Thoracic aorta (tissue), 2 donors: ENCODE measurements at regions not wholly inside any gene's neighbourhood (a gene's known extent, or its start where the extent isn't known, plus 50 kb on each side); places are given as distances from the start of the nearest gene placed in this dataset.

Experiments used
- ATAC-seq: fragments of 150-250 bp; one replicate; pipeline ENCODE4 v1.8.0; 2017; ENCODE audit warnings: low read depth; ENCODE audit not compliant: insufficient number of reproducible peaks, low FRiP score
- DNase-seq: peaks from one replicate; pipeline ENCODE4 v3.0.0-alpha.2; 2020; ENCODE audit warnings: low spot score
- H3K27ac ChIP-seq, 2 donors: fragments of 200-600 bp; sonication (generic); 1 replicate in 1 of 2; 2 replicates in 1 of 2; pipeline ENCODE4 v1.5.1; 2016; ENCODE audit warnings: mild to moderate bottlenecking in 2 of 2, moderate library complexity in 2 of 2
- H3K27me3 ChIP-seq: fragments of 200-600 bp; sonication (generic); replicated peaks from 2 replicates; pipeline ENCODE4 v1.6.0; 2016; ENCODE audit warnings: mild to moderate bottlenecking; ENCODE audit not compliant: insufficient read depth
- H3K36me3 ChIP-seq: fragments of 200-600 bp; sonication (generic); one replicate; pipeline ENCODE4 v1.5.1; 2016
- H3K4me1 ChIP-seq, 2 donors: fragments of 200-600 bp; sonication (generic); 1 replicate in 1 of 2; 2 replicates in 1 of 2; pipeline versions ENCODE4 v1.5.1 to v1.6.0; 2016; ENCODE audit warnings: low read depth in 2 of 2, mild to moderate bottlenecking in 1 of 2; ENCODE audit not compliant: control insufficient read depth in 1 of 2
- H3K4me3 ChIP-seq: fragments of 200-600 bp; sonication (generic); 2 replicates; pipeline ENCODE4 v1.5.1; 2016; ENCODE audit warnings: mild to moderate bottlenecking
- H3K9me3 ChIP-seq: fragments of 200-600 bp; sonication (generic); 2 replicates; pipeline ENCODE4 v1.5.1; 2016
- TF ChIP-seq, protein P1 (sequence below): fragments of 200-600 bp; sonication (generic); IDR thresholded peaks from one replicate; pipeline ENCODE4 v1.5.1; 2019; ENCODE audit warnings: antibody characterized with exemption

DNA sequence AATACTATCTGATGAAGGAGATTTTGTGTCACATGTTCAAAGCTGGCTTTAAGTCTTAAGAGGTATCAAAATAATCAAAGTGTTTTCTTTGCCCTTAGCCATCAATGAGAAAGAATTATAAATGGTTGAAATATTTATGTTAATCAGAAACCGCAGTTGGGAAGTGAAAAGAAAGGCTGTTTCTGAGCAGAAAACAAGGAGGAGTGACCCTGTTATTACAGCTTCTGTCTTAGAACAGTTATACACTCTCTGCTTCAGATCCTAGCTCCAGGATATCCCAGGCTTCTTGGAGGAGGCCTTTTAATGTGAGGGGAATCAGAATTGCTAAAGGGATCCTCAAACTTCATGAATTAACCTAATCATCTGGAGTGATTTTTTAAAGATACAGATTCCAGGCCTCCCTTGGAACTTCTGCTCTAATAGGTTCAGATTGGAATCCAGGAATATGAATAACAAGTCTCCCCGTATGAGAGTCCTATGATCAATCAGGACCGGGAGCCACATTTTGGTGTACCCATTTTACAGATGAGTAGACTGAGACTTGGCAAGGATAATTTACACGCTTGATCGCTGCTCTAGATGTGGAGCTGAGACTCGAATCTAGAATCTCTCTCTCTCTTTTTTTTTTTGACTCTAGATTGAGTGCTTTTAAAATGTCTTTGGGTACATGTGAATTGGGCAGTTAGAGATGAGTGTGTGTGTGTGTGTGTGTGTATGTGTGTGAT, 50.8 kb upstream of the JAG1 start:
- no peak for ATAC-seq
- DNase-seq: no peak
- H3K4me1 ChIP-seq: peaks cover 9 to 31% of the 10 kb centered on the region in 2 donors
- H3K9me3 ChIP-seq: no peaks in the 10 kb centered on the region
- TF ChIP-seq, protein P1, sequence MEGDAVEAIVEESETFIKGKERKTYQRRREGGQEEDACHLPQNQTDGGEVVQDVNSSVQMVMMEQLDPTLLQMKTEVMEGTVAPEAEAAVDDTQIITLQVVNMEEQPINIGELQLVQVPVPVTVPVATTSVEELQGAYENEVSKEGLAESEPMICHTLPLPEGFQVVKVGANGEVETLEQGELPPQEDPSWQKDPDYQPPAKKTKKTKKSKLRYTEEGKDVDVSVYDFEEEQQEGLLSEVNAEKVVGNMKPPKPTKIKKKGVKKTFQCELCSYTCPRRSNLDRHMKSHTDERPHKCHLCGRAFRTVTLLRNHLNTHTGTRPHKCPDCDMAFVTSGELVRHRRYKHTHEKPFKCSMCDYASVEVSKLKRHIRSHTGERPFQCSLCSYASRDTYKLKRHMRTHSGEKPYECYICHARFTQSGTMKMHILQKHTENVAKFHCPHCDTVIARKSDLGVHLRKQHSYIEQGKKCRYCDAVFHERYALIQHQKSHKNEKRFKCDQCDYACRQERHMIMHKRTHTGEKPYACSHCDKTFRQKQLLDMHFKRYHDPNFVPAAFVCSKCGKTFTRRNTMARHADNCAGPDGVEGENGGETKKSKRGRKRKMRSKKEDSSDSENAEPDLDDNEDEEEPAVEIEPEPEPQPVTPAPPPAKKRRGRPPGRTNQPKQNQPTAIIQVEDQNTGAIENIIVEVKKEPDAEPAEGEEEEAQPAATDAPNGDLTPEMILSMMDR: no peak
- H3K27ac ChIP-seq: no peak overlapping the region
- no peaks in the 10 kb centered on the region for H3K36me3 ChIP-seq
- H3K4me3 ChIP-seq: no peak overlapping the region
- no peaks in the 10 kb centered on the region for H3K27me3 ChIP-seq

DNA sequence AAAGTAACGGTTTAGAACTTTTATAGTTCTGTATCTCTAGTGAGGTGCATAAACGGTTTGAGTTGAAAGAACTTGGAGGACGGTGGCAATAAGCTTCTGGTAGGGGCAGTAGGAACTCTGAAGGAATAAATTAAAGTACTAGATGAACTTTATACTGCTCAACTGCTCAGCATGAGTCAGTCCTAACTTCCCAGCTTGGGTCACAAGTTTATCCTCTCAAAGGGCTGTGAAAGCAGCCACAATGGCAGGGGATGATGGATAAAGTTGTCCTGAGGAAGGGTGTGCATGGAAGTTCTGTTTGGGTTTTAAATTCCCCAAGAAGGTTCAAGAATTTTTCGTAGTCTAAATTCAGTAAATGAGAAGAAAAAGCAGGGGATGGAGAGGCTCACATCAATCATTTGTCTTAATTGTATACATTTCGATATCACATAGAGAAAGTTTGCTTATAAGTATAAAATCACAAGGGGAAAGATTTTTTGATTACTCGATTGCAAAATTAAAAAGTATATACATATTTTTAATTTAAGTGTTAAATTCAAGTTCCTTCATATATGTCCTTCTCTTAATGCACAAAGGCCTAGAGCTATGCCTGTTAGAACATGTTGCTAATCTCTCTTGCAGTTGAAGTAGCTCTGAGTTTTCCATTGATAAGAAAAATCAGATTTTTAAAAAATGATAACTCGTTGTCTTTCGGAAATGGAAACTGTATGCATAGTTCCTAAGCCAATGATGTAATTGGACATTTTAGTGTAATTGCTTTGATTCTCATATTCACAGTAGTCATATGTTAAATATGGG, 55.3 kb upstream of the JAG1 start:
- no peak overlapping the region for H3K4me3 ChIP-seq
- H3K27me3 ChIP-seq: no peaks in the 10 kb centered on the region
- no peaks in the 10 kb centered on the region for H3K36me3 ChIP-seq
- TF ChIP-seq, protein P1: no peak
- H3K9me3 ChIP-seq: no peaks in the 10 kb centered on the region
- no peak overlapping the region for H3K27ac ChIP-seq
- peaks cover 4 to 13% of the 10 kb centered on the region in 2 donors for H3K4me1 ChIP-seq
- DNase-seq (no peak), ATAC-seq (no peak)

DNA sequence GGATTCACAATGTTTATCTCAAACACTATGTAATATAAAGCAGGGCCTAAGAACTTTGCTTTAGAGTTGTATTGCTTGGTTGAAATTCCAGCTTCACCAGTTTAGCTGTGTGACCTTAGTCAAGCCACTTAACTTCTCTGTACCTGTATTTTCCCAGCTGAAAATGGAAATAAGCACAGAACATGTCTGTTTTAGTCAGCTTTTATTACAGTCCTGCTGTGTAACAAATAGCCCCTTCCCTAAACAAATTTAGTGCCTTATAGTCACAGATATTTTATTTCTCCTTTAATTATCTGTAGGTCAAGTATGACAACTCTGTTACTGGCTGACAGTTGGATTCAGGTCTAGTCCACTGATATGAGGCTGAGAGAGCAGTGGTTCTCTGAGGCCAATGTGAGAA, 56.0 kb upstream of the JAG1 start:
- H3K27me3 ChIP-seq: no peaks in the 10 kb centered on the region
- H3K4me3 ChIP-seq: no peak overlapping the region
- ATAC-seq (no peak), DNase-seq (no peak)
- H3K4me1 ChIP-seq: peaks cover 4 to 8% of the 10 kb centered on the region in 2 donors
- H3K9me3 ChIP-seq: no peaks in the 10 kb centered on the region
- no peaks in the 10 kb centered on the region for H3K36me3 ChIP-seq
- TF ChIP-seq, protein P1: no peak
- no peak overlapping the region for H3K27ac ChIP-seq

DNA sequence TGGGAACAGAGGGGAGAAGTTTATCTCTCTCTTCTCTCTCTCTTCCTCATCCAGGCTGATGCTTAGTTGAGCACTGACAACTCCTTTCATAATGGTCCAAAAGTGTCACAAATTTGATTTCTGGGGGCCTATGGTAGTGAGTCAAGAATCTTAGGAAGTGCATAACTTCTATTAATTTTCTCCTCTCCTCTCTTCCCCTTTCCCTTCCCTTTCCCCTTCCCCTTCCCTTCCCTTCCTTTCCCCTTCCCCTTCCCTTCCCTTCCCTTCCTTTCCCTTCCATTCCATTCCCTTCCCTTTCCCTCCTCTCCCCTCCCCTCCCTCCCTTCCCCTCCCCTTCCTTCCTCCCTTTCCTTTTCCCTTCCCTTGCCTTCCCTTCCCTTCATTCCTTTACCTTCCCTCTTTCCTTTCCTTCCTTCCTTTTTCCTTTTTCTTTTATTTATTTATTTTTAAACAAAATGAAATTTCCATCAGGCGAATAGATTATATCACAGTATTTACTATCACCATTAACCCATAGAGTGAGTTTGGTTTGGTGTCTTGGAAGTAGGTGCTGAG, 56.9 kb upstream of the JAG1 start:
- DNase-seq: no peak
- no peak for ATAC-seq
- TF ChIP-seq, protein P1: no peak

More for the DNA sequence above, 56.9 kb upstream of the JAG1 start:
- no peak overlapping the region for H3K27ac ChIP-seq
- H3K9me3 ChIP-seq: no peaks in the 10 kb centered on the region
- no peaks in the 10 kb centered on the region for H3K36me3 ChIP-seq
- H3K4me1 ChIP-seq: peaks cover 8 to 16% of the 10 kb centered on the region in 2 donors
- H3K4me3 ChIP-seq: no peak overlapping the region
- H3K27me3 ChIP-seq: no peaks in the 10 kb centered on the region
